ENCODE measurements at regions not wholly inside any gene's neighbourhood (a gene's known extent, or its start where the extent isn't known, plus 50 kb on each side); places are given as distances from the start of the nearest gene placed in this dataset.

GRCh38 chr9:81256368-81256767, 433.0 kb downstream of the TLE1 start:
- no peak for TF ChIP-seq CTCF (IDR thresholded peaks at IDR 0.05)
- no peak overlapping the region for H3K27ac Mint-ChIP-seq (ENCODE audit: unreplicated experiment)
- no peaks in the 10 kb centered on the region for H3K4me1 Mint-ChIP-seq (ENCODE audit: low read depth)

DNA sequence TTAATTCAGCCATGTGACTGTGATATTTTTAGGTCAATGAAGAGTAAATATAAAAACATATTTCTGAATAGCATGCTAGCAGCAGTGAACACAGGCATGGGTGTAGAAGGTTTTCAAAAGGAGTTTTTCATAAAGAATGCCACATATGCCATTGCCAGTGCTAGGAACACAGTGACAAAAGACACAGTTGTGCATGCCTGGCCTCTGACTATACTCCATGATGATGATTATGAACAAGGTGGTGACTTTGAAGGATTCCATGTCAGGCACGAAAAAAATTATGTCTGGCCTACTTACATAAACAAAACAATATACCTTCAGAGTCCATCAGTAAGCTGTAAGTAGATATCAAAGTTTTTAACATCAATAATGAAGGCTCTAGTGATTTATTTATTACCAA, 438.7 kb downstream of the TLE1 start:
- DNase-seq (ENCODE audit: low spot score): no peak
- Mint-ChIP-seq H3K36me3 (ENCODE audit: low read depth) (peaks cover 4% of the 10 kb centered on the region), H3K4me3 (ENCODE audit: unreplicated experiment) (no peak overlapping the region), H3K4me1 (ENCODE audit: low read depth) (no peaks in the 10 kb centered on the region), H3K9me3 (ENCODE audit: low read depth) (peaks cover 18% of the 10 kb centered on the region), H3K27ac (ENCODE audit: unreplicated experiment) (no peak overlapping the region), H3K27me3 (ENCODE audit: low read depth) (no peaks in the 10 kb centered on the region)
- TF ChIP-seq CTCF (IDR thresholded peaks at IDR 0.05): no peak

More at GRCh38 chr9:81256368-81256767, 433.0 kb downstream of the TLE1 start:
- H3K4me3 Mint-ChIP-seq (ENCODE audit: unreplicated experiment): no peak overlapping the region
- H3K36me3 Mint-ChIP-seq (ENCODE audit: low read depth): no peaks in the 10 kb centered on the region
- H3K27me3 Mint-ChIP-seq (ENCODE audit: low read depth): peaks cover 2% of the 10 kb centered on the region
- peaks cover 6% of the 10 kb centered on the region for H3K9me3 Mint-ChIP-seq (ENCODE audit: low read depth)
- no peak for DNase-seq (ENCODE audit: low spot score)

DNA sequence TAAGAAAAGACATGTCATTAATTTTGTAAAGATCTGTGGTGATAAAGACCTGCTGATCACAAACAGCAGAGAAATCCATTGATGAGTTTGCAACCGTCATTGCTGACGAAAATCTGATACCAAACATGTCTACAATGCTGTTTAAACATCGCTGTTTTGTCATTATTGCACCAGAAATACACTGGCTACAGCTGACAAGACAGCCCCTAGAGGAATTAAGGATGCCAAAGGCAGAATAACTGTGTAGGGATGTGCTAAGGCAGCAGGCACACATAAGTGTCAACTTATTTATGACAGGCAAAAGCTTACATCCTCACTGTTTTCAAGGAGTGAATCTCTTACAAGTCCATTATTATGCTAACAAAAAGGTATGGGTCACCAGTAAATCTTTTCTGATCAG, 439.3 kb downstream of the TLE1 start:
- peaks cover 4% of the 10 kb centered on the region for H3K36me3 Mint-ChIP-seq (ENCODE audit: low read depth)
- no peaks in the 10 kb centered on the region for H3K27me3 Mint-ChIP-seq (ENCODE audit: low read depth)
- DNase-seq (ENCODE audit: low spot score): no peak
- H3K4me3 Mint-ChIP-seq (ENCODE audit: unreplicated experiment): no peak overlapping the region
- H3K4me1 Mint-ChIP-seq (ENCODE audit: low read depth): no peaks in the 10 kb centered on the region
- H3K27ac Mint-ChIP-seq (ENCODE audit: unreplicated experiment): no peak overlapping the region
- TF ChIP-seq CTCF (IDR thresholded peaks at IDR 0.05): no peak
- H3K9me3 Mint-ChIP-seq (ENCODE audit: low read depth): peaks cover 18% of the 10 kb centered on the region

DNA sequence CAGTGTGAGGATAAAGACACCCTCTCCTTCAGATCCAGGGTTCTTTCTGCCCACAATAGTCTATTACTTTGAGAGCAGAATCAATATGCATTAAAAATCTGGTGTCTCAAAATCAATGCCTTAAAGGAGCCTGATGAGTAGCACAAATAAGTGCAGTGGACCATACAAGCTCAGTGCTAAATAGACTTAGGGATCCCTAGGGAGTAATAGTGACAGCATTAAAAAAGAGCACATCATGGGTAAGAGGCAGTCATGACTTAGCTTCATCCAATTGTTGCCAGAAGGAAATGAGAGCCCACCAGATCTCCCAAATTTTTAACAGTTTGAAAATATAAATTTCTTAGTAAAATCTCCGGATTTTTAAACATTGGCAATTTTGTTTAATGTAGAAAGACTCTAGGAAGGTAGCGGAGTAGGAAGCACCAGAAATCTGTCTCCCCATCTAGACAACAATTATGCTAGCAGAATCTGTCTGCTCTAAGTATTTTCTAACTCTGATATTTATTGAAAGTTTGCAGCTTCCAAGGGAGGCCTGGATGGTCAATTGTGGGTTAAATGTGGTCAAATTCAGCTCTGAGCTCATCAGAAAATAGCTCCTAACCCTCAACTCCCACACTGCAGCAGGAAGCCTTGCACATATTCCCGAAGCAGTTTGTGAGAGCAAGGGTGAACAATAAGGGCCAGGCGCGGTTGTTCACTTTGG, 443.9 kb downstream of the TLE1 start:
- Mint-ChIP-seq H3K9me3 (ENCODE audit: low read depth) (peaks cover 18% of the 10 kb centered on the region), H3K27ac (ENCODE audit: unreplicated experiment) (no peak overlapping the region), H3K36me3 (ENCODE audit: low read depth) (peaks cover 4% of the 10 kb centered on the region), H3K4me1 (ENCODE audit: low read depth) (no peaks in the 10 kb centered on the region), H3K27me3 (ENCODE audit: low read depth) (no peaks in the 10 kb centered on the region), H3K4me3 (ENCODE audit: unreplicated experiment) (no peak overlapping the region)
- DNase-seq (ENCODE audit: low spot score): no peak
- TF ChIP-seq CTCF (IDR thresholded peaks at IDR 0.05): no peak

GRCh38 chr9:81244631-81245030, 444.7 kb downstream of the TLE1 start:
- H3K4me3 Mint-ChIP-seq (ENCODE audit: unreplicated experiment): no peak overlapping the region

More at GRCh38 chr9:81244631-81245030, 444.7 kb downstream of the TLE1 start:
- H3K36me3 Mint-ChIP-seq (ENCODE audit: low read depth): peaks cover 4% of the 10 kb centered on the region
- H3K9me3 Mint-ChIP-seq (ENCODE audit: low read depth): peaks cover 11% of the 10 kb centered on the region
- no peak for DNase-seq (ENCODE audit: low spot score)
- TF ChIP-seq CTCF (IDR thresholded peaks at IDR 0.05): no peak
- H3K27ac Mint-ChIP-seq (ENCODE audit: unreplicated experiment): no peak overlapping the region
- H3K27me3 Mint-ChIP-seq (ENCODE audit: low read depth): no peaks in the 10 kb centered on the region
- H3K4me1 Mint-ChIP-seq (ENCODE audit: low read depth): no peaks in the 10 kb centered on the region

Measured in chondrocyte (in vitro differentiated cells).